Stomach (tissue), 8 donors: ENCODE measurements at regions not wholly inside any gene's neighbourhood (a gene's known extent, or its start where the extent isn't known, plus 50 kb on each side); places are given as distances from the start of the nearest gene placed in this dataset.

Experiments
- DNase-seq, 2 donors: peaks; one replicate each; pipeline versions ENCODE4 v3.0.0 to v3.0.0-alpha.2; 2013 to 2019
- H3K27ac ChIP-seq, 5 donors: fragments of 200-600 bp in 4 of 5; sonication (generic) in 4 of 5; one replicate each; pipeline ENCODE4 v1.5.1; 2013 to 2019; ENCODE audit warnings: mild to moderate bottlenecking in 1 of 5, moderate library complexity in 1 of 5
- H3K27me3 ChIP-seq, 3 donors: fragments of 200-600 bp; sonication (generic); one replicate each; pipeline ENCODE4 v1.5.1; 2017 to 2019; ENCODE audit warnings: mixed run types in 1 of 3
- H3K36me3 ChIP-seq, 4 donors: fragments of 200-600 bp; sonication (generic); 1 replicate in 3 of 4; 2 replicates in 1 of 4; pipeline ENCODE4 v1.5.1; 2016 to 2019
- H3K4me1 ChIP-seq, 4 donors: fragments of 200-600 bp; sonication (generic); one replicate each; pipeline ENCODE4 v1.5.1; 2016 to 2019
- H3K4me3 ChIP-seq, 4 donors: fragments of 200-600 bp; sonication (generic) in 3 of 4; one replicate each; pipeline ENCODE4 v1.5.1; 2016 to 2019; ENCODE audit warnings: mild to moderate bottlenecking in 1 of 4
- H3K9me3 ChIP-seq, 4 donors: fragments of 200-600 bp; sonication (generic); one replicate each; pipeline ENCODE4 v1.5.1; 2016 to 2019
- EP300 ChIP-seq: sonication (generic); formaldehyde crosslinking; IDR thresholded peaks from one replicate; pipeline ENCODE4 v1.6.1; 2017; ENCODE audit warnings: antibody characterized with exemption
- POLR2A ChIP-seq, 4 donors: fragments of 450-650 bp; IDR thresholded peaks; one replicate each; pipeline ENCODE4 v1.6.1; 2016; ENCODE audit warnings: antibody characterized with exemption in 4 of 4, control low read depth in 2 of 4, mild to moderate bottlenecking in 1 of 4, moderate library complexity in 1 of 4
- POLR2AphosphoS5 ChIP-seq, 3 donors: sonication (generic); formaldehyde crosslinking; IDR thresholded peaks; one replicate each; pipeline ENCODE4 v1.6.1; 2016; ENCODE audit warnings: antibody characterized with exemption in 3 of 3
- WGBS, 5 donors: extraction: QIAGEN DNeasy Blood & Tissue Kit in 3 of 5; methylation state at CpG; one replicate each; pipeline versions ENCODE4 v1.1.5 to v1.1.7; 2013 to 2018; 5-methylcytosine and 5-hydroxymethylcytosine counted together
- intact Hi-C: fragments of 100-400 bp; cut with DNase I; formaldehyde crosslinking; loops from one replicate; pipeline ENCODE4 v1.15.1; 2023; ENCODE audit warnings: low total_unique reads
- TF ChIP-seq, protein P1 (sequence below), 7 experiments: fragments of 450-650 bp in 4 of 7; fragments of 200-600 bp in 3 of 7; sonication (generic) in 3 of 7; IDR thresholded peaks; one replicate each; pipeline ENCODE4 v1.5.1; 2016 to 2019; ENCODE audit warnings: antibody characterized with exemption in 7 of 7, control low read depth in 2 of 7, mild to moderate bottlenecking in 1 of 7
- donor health status: healthy with polysubstance abuse.
- donor health status: Bipolar disorder and iron deficiency.
- donor health status: healthy.

GRCh38 chr18:66999003-66999402 lies 395.1 kb upstream of the CDH19 start:
- no peak overlapping the region for H3K4me3 ChIP-seq
- no peak for DNase-seq
- no peak overlapping the region for H3K27ac ChIP-seq
- TF ChIP-seq POLR2A (IDR thresholded peaks at IDR 0.05) (no peak), EP300 (no peak), POLR2AphosphoS5 (IDR thresholded peaks at IDR 0.05) (no peak)
- TF ChIP-seq, protein P1, sequence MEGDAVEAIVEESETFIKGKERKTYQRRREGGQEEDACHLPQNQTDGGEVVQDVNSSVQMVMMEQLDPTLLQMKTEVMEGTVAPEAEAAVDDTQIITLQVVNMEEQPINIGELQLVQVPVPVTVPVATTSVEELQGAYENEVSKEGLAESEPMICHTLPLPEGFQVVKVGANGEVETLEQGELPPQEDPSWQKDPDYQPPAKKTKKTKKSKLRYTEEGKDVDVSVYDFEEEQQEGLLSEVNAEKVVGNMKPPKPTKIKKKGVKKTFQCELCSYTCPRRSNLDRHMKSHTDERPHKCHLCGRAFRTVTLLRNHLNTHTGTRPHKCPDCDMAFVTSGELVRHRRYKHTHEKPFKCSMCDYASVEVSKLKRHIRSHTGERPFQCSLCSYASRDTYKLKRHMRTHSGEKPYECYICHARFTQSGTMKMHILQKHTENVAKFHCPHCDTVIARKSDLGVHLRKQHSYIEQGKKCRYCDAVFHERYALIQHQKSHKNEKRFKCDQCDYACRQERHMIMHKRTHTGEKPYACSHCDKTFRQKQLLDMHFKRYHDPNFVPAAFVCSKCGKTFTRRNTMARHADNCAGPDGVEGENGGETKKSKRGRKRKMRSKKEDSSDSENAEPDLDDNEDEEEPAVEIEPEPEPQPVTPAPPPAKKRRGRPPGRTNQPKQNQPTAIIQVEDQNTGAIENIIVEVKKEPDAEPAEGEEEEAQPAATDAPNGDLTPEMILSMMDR (IDR thresholded peaks at IDR 0.05), result no peak
- H3K36me3 ChIP-seq, result no peaks in the 10 kb centered on the region
- no peaks in the 10 kb centered on the region for H3K9me3 ChIP-seq
- H3K27me3 ChIP-seq, result no peaks in the 10 kb centered on the region
- H3K4me1 ChIP-seq, result no peaks in the 10 kb centered on the region
- intact Hi-C loops, result no loop called here

- WGBS, 5 donors, result 87 to 92% (median 89%) methylated on average over 2 of the region's 2 CpGs
- no peaks in the 10 kb centered on the region for H3K4me1 ChIP-seq
- no peak for DNase-seq
- no peaks in the 10 kb centered on the region for H3K36me3 ChIP-seq
- TF ChIP-seq EP300 (no peak), POLR2AphosphoS5 (IDR thresholded peaks at IDR 0.05) (no peak), POLR2A (IDR thresholded peaks at IDR 0.05) (no peak)
- TF ChIP-seq, protein P1 (IDR thresholded peaks at IDR 0.05), result no peak
- no peak overlapping the region for H3K27ac ChIP-seq
- no peak overlapping the region for H3K4me3 ChIP-seq
- intact Hi-C loops, result no loop called here
- H3K27me3 ChIP-seq, result no peaks in the 10 kb centered on the region
- no peaks in the 10 kb centered on the region for H3K9me3 ChIP-seq
These were observed 391.4 kb upstream of the CDH19 start for GRCh38 chr18:66995270-66995669.

DNA sequence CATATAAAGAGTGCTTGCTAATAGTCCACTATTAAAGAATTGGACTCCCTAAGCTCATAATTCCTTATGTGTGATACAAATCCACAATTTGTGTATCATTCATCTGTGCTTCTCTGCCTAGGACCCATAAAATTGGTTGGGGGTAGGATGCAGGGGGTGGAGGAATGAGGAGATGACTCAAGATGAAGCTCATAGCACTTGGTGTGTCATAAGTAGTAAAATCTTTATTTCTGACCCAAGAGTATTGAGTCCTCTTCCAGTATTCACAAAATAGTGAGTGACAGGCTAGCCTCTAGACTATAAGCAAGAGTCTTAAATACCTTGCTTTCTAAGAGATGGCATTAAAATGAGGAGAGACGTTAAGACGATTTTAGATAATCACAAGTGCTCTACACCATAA lies 390.9 kb upstream of the CDH19 start:
- no peaks in the 10 kb centered on the region for H3K4me1 ChIP-seq
- TF ChIP-seq, protein P1 (IDR thresholded peaks at IDR 0.05), result no peak
- TF ChIP-seq POLR2A (IDR thresholded peaks at IDR 0.05) (no peak), EP300 (no peak), POLR2AphosphoS5 (IDR thresholded peaks at IDR 0.05) (no peak)
- no peak for DNase-seq
- no peak overlapping the region for H3K4me3 ChIP-seq
- no peaks in the 10 kb centered on the region for H3K27me3 ChIP-seq
- no peaks in the 10 kb centered on the region for H3K36me3 ChIP-seq
- no peaks in the 10 kb centered on the region for H3K9me3 ChIP-seq
- H3K27ac ChIP-seq, result no peak overlapping the region
- intact Hi-C loops, result no loop called here
- 87 to 96% (median 89%) methylated on average over 2 of the region's 2 CpGs for WGBS, 5 donors

DNA sequence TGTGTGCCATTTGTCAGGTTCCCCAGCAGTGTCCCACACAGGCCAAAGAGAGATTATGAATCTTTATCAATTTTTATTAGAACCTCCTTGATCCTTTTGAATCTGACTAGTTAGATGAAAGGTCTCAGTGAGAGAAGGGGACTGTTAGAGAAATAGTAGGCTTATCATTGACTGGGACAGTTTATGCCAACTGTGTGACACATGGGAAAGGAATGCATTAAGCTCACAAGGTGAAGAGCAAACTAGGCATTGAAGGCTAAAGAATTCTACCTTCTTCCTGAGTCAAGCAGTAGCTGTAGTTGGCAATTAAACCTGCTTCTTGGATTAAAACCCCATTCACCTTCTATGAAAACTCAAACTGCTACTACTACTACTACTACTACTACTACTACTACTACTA lies 389.6 kb upstream of the CDH19 start:
- Histone ChIP-seq H3K27ac (no peak overlapping the region), H3K4me1 (no peaks in the 10 kb centered on the region), H3K4me3 (no peak overlapping the region), H3K36me3 (no peaks in the 10 kb centered on the region), H3K27me3 (no peaks in the 10 kb centered on the region), H3K9me3 (no peaks in the 10 kb centered on the region)
- intact Hi-C loops, result no loop called here
- peak in 1 of 2 donors; percentile 7 for DNase-seq
- TF ChIP-seq POLR2A (IDR thresholded peaks at IDR 0.05), result no peak
- TF ChIP-seq, protein P1 (IDR thresholded peaks at IDR 0.05), result no peak
- TF ChIP-seq EP300, result no peak
- no peak for TF ChIP-seq POLR2AphosphoS5 (IDR thresholded peaks at IDR 0.05)
